ENCODE measurements at regions not wholly inside any gene's neighbourhood (a gene's known extent, or its start where the extent isn't known, plus 50 kb on each side); places are given as distances from the start of the nearest gene placed in this dataset.

- no peak for TF ChIP-seq CTCF (IDR thresholded peaks at IDR 0.05)
- no peak for TF ChIP-seq POLR2A (IDR thresholded peaks at IDR 0.05)
These were observed 484.6 kb downstream of the SATB2 start for GRCh38 chr2:198973181-198973580.
